Lower leg skin (tissue), 4 donors: ENCODE measurements at regions not wholly inside any gene's neighbourhood (a gene's known extent, or its start where the extent isn't known, plus 50 kb on each side); places are given as distances from the start of the nearest gene placed in this dataset.

Experiments
- DNase-seq, 2 donors: peaks; one replicate each; pipeline ENCODE4 v3.0.0-alpha.2; 2019; ENCODE audit warnings: low spot score in 2 of 2
- H3K4me3 ChIP-seq: fragments of 200-600 bp; sonication (generic); 2 replicates; pipeline ENCODE4 v1.5.1; 2017; ENCODE audit warnings: mild to moderate bottlenecking, low read depth; ENCODE audit not compliant: poor library complexity, severe bottlenecking
- POLR2A ChIP-seq, 2 donors: fragments of 450-650 bp; IDR thresholded peaks; one replicate each; pipeline ENCODE4 v1.6.1; 2016 to 2017; ENCODE audit warnings: antibody characterized with exemption in 2 of 2, mild to moderate bottlenecking in 1 of 2, moderate library complexity in 1 of 2
- WGBS, 2 donors: methylation state at CpG; one replicate each; pipeline ENCODE4 v1.1.5; 2018; 5-methylcytosine and 5-hydroxymethylcytosine counted together
- intact Hi-C: fragments of 100-400 bp; cut with DNase I; formaldehyde crosslinking; loops from one replicate; pipeline ENCODE4 v1.15.0; 2023; ENCODE audit warnings: low total_unique reads
- TF ChIP-seq, protein P1 (sequence below), 3 donors: fragments of 450-650 bp; IDR thresholded peaks; one replicate each; pipeline ENCODE4 v1.5.1; 2016; ENCODE audit warnings: antibody characterized with exemption in 3 of 3, mild to moderate bottlenecking in 3 of 3, moderate library complexity in 2 of 3

DNA sequence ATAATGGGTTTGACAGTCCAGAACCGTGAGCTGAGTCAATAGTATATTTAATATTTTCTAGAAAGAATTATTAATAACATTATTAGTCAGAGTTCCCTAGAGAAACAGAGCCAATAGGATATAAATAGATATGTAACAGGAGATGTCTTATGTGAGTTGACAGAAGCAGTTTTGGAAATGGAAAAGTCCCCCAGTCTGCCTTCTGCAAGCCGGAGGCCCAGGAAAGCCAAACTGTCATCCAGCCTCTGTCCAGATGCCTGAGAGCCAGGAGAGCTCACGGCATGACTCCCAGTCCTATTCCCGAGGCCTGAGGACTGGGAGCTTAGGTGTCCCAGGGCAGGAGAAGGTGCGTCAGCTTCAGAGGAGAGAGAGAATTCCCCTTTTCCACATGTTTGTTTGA is 286.4 kb upstream of the ADARB2 start:
- no peak for DNase-seq
- H3K4me3 ChIP-seq = no peak overlapping the region
- TF ChIP-seq POLR2A (IDR thresholded peaks at IDR 0.05) = no peak
- TF ChIP-seq, protein P1, sequence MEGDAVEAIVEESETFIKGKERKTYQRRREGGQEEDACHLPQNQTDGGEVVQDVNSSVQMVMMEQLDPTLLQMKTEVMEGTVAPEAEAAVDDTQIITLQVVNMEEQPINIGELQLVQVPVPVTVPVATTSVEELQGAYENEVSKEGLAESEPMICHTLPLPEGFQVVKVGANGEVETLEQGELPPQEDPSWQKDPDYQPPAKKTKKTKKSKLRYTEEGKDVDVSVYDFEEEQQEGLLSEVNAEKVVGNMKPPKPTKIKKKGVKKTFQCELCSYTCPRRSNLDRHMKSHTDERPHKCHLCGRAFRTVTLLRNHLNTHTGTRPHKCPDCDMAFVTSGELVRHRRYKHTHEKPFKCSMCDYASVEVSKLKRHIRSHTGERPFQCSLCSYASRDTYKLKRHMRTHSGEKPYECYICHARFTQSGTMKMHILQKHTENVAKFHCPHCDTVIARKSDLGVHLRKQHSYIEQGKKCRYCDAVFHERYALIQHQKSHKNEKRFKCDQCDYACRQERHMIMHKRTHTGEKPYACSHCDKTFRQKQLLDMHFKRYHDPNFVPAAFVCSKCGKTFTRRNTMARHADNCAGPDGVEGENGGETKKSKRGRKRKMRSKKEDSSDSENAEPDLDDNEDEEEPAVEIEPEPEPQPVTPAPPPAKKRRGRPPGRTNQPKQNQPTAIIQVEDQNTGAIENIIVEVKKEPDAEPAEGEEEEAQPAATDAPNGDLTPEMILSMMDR (IDR thresholded peaks at IDR 0.05) = no peak
- WGBS, 2 donors = 61 to 64% methylated on average over 5 of the region's 5 CpGs
- intact Hi-C loops = no loop called here

GRCh38 chr10:2022401-2022800 is 285.1 kb upstream of the ADARB2 start:
- no peak overlapping the region for H3K4me3 ChIP-seq
- TF ChIP-seq, protein P1 (IDR thresholded peaks at IDR 0.05) = no peak
- TF ChIP-seq POLR2A (IDR thresholded peaks at IDR 0.05) = no peak
- no peak for DNase-seq
- WGBS, 2 donors = 87 to 88% methylated on average over 6 of the region's 6 CpGs
- intact Hi-C loops = no loop called here

GRCh38 chr10:2020836-2021235 is 283.5 kb upstream of the ADARB2 start:
- no peak for DNase-seq
- H3K4me3 ChIP-seq = no peak overlapping the region
- intact Hi-C loops = no loop called here
- TF ChIP-seq, protein P1 (IDR thresholded peaks at IDR 0.05) = no peak
- TF ChIP-seq POLR2A (IDR thresholded peaks at IDR 0.05) = no peak
- WGBS, 2 donors = 77% methylated on average over 4 of the region's 4 CpGs

DNA sequence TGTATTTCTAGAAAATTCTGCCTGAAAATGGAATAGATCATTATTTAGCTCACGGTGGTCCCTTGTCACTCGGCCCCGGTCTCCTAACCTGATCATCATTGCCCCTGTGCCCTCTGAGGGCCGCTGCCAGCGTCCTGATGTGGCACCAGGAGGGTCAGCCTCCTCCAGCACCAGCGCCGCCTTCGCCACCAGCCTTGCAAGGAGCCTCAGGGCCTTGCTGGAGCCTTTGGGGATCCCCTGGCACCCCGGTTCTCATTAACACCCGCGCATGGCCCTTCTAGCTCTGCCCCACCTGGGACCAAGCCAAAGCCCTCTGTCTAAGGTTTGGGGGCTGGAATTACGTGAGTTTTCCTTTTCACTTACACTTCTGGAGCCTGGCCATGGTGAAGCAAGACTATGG is 282.5 kb upstream of the ADARB2 start:
- intact Hi-C loops = no loop called here
- H3K4me3 ChIP-seq = no peak overlapping the region
- DNase-seq = no peak
- 86 to 88% methylated on average over 12 of the region's 12 CpGs for WGBS, 2 donors
- TF ChIP-seq POLR2A (IDR thresholded peaks at IDR 0.05) = no peak
- TF ChIP-seq, protein P1 (IDR thresholded peaks at IDR 0.05) = no peak

DNA sequence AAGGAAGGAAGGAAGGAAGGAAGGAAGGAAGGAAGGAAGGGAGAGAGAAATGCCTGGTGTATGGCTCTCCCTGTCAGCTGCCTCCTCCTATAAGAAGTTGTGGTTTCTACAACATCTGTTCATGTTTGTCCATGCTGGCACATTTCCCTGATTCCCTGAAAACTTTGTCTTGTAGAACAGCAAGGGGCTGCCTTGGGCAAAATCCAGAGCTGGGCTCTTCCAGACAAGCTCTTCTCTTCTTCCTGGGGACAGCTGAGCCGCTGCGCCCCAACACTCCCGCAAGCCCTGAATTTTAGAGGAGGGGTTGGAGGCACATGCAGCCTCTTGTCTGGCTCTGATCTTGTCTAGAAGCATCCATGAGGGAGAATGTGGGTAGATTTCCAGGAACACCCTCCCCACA is 282.0 kb upstream of the ADARB2 start:
- 29 to 49% methylated on average over 3 of the region's 3 CpGs for WGBS, 2 donors
- no peak for DNase-seq
- no peak for TF ChIP-seq POLR2A (IDR thresholded peaks at IDR 0.05)
- TF ChIP-seq, protein P1 (IDR thresholded peaks at IDR 0.05) = no peak

DNA sequence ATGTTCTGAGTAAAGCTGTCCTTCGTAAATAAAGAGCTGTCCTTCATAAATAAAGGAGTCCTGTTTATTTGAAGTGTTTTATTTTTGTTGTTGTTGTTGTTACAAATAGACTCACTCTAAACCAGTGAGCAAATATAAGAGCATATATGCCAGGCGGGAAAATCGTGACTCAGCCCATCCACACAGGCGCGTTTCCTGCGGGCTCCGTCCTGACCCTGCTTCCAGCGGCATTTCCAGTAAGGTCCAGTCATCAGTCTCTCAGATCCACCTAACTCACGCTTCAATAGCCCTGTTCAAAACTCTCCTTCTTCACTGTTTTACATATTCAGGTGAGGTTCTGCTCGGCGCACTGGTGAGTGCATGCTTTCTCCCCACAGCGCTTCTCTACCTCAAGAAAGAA is 277.2 kb upstream of the ADARB2 start:
- 94% methylated on average over 12 of the region's 12 CpGs for WGBS, 2 donors
- TF ChIP-seq POLR2A (IDR thresholded peaks at IDR 0.05) = no peak
- TF ChIP-seq, protein P1 (IDR thresholded peaks at IDR 0.05) = no peak
- DNase-seq = no peak
- intact Hi-C loops = no loop called here
- H3K4me3 ChIP-seq = no peak overlapping the region

More for the DNA sequence above, 282.0 kb upstream of the ADARB2 start:
- intact Hi-C loops = no loop called here
- H3K4me3 ChIP-seq = no peak overlapping the region
